LHCN-M2 (cell line): ENCODE measurements at regions not wholly inside any gene's neighbourhood (a gene's known extent, or its start where the extent isn't known, plus 50 kb on each side); places are given as distances from the start of the nearest gene placed in this dataset.

Experiments
- DNase-seq: peaks from one replicate; pipeline ENCODE4 v3.0.0-alpha.2; 2012; ENCODE audit warnings: low read depth

GRCh38 chr3:30114918-30115317, 491.5 kb upstream of the TGFBR2 start:
- no peak for DNase-seq

GRCh38 chr3:30122359-30122758, 484.0 kb upstream of the TGFBR2 start:
- DNase-seq, result no peak

- DNase-seq, result no peak
These were observed 483.2 kb upstream of the TGFBR2 start for GRCh38 chr3:30123224-30123623.

- DNase-seq, result no peak
These were observed 482.6 kb upstream of the TGFBR2 start for GRCh38 chr3:30123755-30124154.

- peak; percentile 34 for DNase-seq
These were observed 481.7 kb upstream of the TGFBR2 start for GRCh38 chr3:30124435-30125370.

- no peak for DNase-seq
These were observed 476.6 kb upstream of the TGFBR2 start for GRCh38 chr3:30129765-30130164.

GRCh38 chr3:30130391-30130790, 476.0 kb upstream of the TGFBR2 start:
- no peak for DNase-seq

- no peak for DNase-seq
These were observed 475.2 kb upstream of the TGFBR2 start for GRCh38 chr3:30131191-30131590.

GRCh38 chr3:30135190-30135589, 471.2 kb upstream of the TGFBR2 start:
- peak; percentile 14 for DNase-seq

GRCh38 chr3:30139283-30139682, 467.1 kb upstream of the TGFBR2 start:
- no peak for DNase-seq

GRCh38 chr3:30140356-30141075, 465.9 kb upstream of the TGFBR2 start:
- no peak for DNase-seq

GRCh38 chr3:30141178-30141581, 465.2 kb upstream of the TGFBR2 start:
- no peak for DNase-seq

- DNase-seq, result no peak
These were observed 464.5 kb upstream of the TGFBR2 start for GRCh38 chr3:30141927-30142326.

GRCh38 chr3:30142946-30143345, 463.5 kb upstream of the TGFBR2 start:
- DNase-seq, result no peak

GRCh38 chr3:30145281-30145680, 461.1 kb upstream of the TGFBR2 start:
- DNase-seq, result no peak

GRCh38 chr3:30146978-30147377, 459.4 kb upstream of the TGFBR2 start:
- DNase-seq, result no peak

GRCh38 chr3:30154853-30155252, 451.5 kb upstream of the TGFBR2 start:
- DNase-seq, result no peak

- no peak for DNase-seq
These were observed 450.6 kb upstream of the TGFBR2 start for GRCh38 chr3:30155755-30156154.

- peak; percentile 45 for DNase-seq
These were observed 449.6 kb upstream of the TGFBR2 start for GRCh38 chr3:30156586-30157498.

GRCh38 chr3:30161375-30161774, 445.0 kb upstream of the TGFBR2 start:
- DNase-seq, result no peak

GRCh38 chr3:30162579-30162978, 443.8 kb upstream of the TGFBR2 start:
- DNase-seq, result peak; percentile 57

GRCh38 chr3:30166535-30166934, 439.9 kb upstream of the TGFBR2 start:
- DNase-seq, result no peak
